Immature natural killer cell (primary cell): ENCODE measurements at regions not wholly inside any gene's neighbourhood (a gene's known extent, or its start where the extent isn't known, plus 50 kb on each side); places are given as distances from the start of the nearest gene placed in this dataset.

Experiments
- DNase-seq, 3 donors: peaks; one replicate each; pipeline ENCODE4 v3.0.0; 2022; ENCODE audit warnings: mixed read lengths in 1 of 3
- H3K27ac Mint-ChIP-seq, 6 donors: one replicate each; pipeline ENCODE4 v1.8.0; 2020; ENCODE audit warnings: mixed read lengths in 6 of 6, mild to moderate bottlenecking in 5 of 6, inconsistent platforms in 4 of 6, moderate library complexity in 3 of 6
- H3K27me3 Mint-ChIP-seq, 3 donors: one replicate each; pipeline ENCODE4 v1.8.0; 2020 to 2021; ENCODE audit warnings: low read depth in 3 of 3, mild to moderate bottlenecking in 3 of 3, mixed read lengths in 3 of 3, moderate library complexity in 3 of 3, inconsistent platforms in 1 of 3
- H3K36me3 Mint-ChIP-seq, 3 donors: one replicate each; pipeline ENCODE4 v1.8.0; 2020; ENCODE audit warnings: mixed read lengths in 3 of 3, inconsistent platforms in 2 of 3, mild to moderate bottlenecking in 2 of 3
- H3K4me1 Mint-ChIP-seq, 2 donors: one replicate each; pipeline ENCODE4 v1.8.0; 2020; ENCODE audit warnings: inconsistent platforms in 2 of 2, mild to moderate bottlenecking in 2 of 2, mixed read lengths in 2 of 2, moderate library complexity in 1 of 2
- H3K4me3 Mint-ChIP-seq, 5 donors: one replicate each; pipeline ENCODE4 v1.8.0; 2020; ENCODE audit warnings: mild to moderate bottlenecking in 5 of 5, mixed read lengths in 5 of 5, inconsistent platforms in 3 of 5, moderate library complexity in 3 of 5
- H3K9me3 Mint-ChIP-seq, 6 donors: one replicate each; pipeline ENCODE4 v1.8.0; 2020; ENCODE audit warnings: mild to moderate bottlenecking in 6 of 6, mixed read lengths in 6 of 6, inconsistent platforms in 4 of 6, moderate library complexity in 3 of 6

DNA sequence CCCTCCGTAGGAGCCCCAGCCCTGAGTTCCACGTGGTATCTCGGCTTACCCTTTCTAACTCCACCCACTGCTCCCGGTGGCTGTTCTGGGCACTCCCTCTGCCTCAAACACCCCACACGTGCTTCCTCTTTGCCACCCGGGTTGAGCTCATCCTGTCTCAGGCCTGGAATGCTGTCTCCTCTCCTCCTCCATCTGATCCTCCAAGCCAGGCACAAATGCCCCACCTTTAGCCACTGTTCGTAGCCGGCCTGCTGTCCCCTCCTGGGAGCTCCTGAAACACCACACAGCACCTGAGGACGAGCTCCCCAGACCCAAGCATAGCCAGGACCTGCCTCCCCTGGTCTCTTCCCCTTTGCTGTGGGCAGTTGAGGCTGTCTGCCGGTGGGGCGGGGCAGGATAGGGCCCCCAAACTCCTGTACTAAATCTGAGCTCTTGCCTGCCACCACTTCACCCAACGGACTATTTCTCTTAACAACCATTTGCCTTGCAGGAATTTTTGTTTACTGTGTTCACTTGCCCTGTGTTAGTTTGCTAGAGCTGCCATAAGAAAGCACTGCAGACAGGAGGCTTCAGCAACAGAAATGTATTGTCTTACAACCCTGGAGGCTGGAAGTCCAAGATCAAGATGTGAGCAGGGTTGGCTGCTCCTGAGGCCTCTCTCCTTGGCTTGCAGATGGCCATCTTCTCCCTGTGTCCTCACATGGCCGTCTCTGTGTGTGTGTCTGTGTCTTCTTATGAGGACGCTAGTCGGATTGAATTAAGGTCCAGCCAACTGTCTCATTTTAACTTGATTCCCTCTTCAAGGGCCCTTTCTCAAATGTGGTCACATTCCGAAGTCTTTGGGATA, 58.3 kb upstream of the SHH start:
- Mint-ChIP-seq H3K27me3 (peaks cover 4 to 9% (median 4%) of the 10 kb centered on the region in 3 donors), H3K4me3 (no peak overlapping the region), H3K9me3 (no peaks in the 10 kb centered on the region)

DNA sequence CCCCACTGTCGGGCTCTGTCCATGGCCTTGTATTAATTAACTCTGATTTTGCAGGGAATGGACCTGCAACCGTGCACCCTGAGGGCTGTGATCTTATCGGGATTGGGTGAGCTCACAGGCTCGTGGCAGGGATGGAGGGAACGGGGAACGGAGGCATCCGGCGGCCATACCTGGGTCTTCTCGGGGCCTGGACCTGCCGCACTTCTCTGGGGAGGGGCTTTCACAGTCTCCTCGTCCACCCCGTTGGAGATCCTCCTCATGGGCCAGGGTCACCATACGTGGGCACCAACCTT, 57.5 kb upstream of the SHH start:
- Mint-ChIP-seq H3K27ac (no peak overlapping the region), H3K36me3 (no peaks in the 10 kb centered on the region), H3K27me3 (peaks cover 0 to 9% (median 4%) of the 10 kb centered on the region in 3 donors), H3K4me3 (no peak overlapping the region), H3K4me1 (no peaks in the 10 kb centered on the region), H3K9me3 (no peaks in the 10 kb centered on the region)
- no peak for DNase-seq

More for the DNA sequence above, 58.3 kb upstream of the SHH start:
- no peak overlapping the region for H3K27ac Mint-ChIP-seq
- no peaks in the 10 kb centered on the region for H3K36me3 Mint-ChIP-seq
- H3K4me1 Mint-ChIP-seq: no peaks in the 10 kb centered on the region
- DNase-seq: no peak

DNA sequence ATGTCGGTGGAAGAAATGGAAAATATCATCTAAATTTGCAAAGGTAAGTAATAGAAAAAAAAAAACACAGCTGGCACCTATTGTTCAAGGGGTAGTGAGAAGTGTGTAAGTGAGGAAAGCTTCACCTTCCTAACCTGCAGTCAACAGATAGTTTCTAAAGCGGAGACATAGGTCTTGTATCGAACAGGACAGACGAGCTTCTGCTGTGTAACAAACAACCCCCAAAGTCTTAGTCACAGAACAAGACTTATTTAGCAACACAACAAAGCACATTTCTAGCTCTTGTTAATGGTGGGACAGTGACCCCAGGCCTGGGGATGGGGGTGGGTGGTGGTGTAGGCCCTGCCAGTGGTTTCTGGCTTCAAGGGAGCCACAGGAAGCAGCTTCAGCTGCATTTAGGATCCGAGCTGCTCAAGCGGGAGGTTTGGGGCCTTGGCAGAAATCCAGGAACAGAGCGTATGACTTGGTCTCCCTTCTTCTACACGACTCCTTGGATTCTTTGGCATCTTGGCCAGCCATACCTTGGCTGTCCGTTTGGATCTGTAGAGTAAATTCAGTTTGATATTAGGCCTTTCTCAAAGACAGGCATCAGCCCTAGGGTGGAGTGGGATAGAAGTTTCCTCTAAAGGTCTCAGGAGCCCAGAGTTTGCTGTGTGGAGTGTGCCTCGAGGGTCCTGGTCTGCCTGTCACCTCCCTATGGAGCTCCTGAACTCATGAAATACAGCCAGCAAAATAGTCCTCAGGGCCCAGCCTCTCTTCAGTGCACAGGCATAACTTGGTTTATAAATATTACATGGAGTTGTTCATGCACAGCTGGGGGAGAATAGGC, 56.9 kb upstream of the SHH start:
- H3K9me3 Mint-ChIP-seq: no peaks in the 10 kb centered on the region

DNA sequence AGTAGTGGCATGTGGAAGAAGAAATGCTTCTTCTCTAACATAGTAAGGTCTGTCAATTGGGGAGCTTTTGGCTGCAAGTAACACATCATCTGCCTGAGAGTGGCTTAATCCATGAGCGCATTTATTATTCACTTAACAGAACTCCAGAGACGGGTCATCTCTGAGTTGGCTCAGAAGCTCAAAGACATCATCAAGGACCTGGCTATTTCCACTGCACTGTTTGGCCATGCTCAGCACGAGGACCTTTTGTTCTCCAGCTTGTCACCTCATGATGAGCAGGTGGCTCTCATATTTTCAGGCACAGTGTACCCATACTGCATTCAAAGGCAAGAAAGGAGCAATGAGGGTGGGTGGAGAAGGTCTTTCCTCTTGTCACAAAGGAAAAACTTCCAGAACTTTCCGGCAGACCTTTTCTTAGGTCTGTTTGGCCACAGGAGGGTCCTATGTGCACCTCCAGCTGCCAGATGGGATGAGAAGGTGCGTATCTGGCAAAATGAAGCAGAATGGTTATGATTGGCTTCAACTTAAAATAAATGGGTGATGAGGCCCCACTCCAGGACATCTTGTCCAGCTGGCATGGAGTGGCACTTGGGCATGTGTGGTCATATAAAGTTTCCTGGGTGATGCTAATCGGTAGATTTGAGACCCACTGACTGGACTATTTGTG, 55.6 kb upstream of the SHH start:
- Mint-ChIP-seq H3K36me3 (no peaks in the 10 kb centered on the region), H3K27me3 (peaks cover 0 to 5% (median 4%) of the 10 kb centered on the region in 3 donors), H3K4me1 (no peaks in the 10 kb centered on the region), H3K4me3 (no peak overlapping the region), H3K9me3 (no peaks in the 10 kb centered on the region), H3K27ac (no peak overlapping the region)
- no peak for DNase-seq

More for the DNA sequence above, 56.9 kb upstream of the SHH start:
- Mint-ChIP-seq H3K27ac (no peak overlapping the region), H3K4me1 (no peaks in the 10 kb centered on the region), H3K27me3 (peaks cover 0 to 6% (median 4%) of the 10 kb centered on the region in 3 donors), H3K4me3 (no peak overlapping the region), H3K36me3 (no peaks in the 10 kb centered on the region)
- DNase-seq: no peak

DNA sequence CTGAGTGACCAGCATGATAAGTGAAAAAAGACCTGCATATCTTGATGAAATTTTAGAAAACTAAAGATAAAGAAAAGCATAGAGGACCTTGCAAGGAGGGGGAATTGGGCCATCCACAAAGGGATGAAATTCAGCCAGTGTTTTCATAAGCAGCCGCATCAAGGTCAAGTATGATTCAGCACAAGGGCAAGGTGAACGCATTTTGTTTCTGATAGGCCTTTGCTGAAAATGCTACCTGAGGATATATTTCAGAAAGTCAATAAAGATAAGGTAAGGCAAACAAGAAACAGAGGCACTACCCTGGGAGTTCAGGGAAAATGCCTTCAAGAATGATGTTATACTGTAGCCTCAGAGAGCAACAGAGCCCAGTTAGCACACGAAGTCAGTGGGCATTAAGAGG, 55.0 kb upstream of the SHH start:
- H3K36me3 Mint-ChIP-seq: no peaks in the 10 kb centered on the region
- no peaks in the 10 kb centered on the region for H3K4me1 Mint-ChIP-seq
- no peaks in the 10 kb centered on the region for H3K9me3 Mint-ChIP-seq
- no peak overlapping the region for H3K27ac Mint-ChIP-seq
- no peak for DNase-seq
- H3K4me3 Mint-ChIP-seq: no peak overlapping the region
- H3K27me3 Mint-ChIP-seq: peaks cover 0 to 5% (median 4%) of the 10 kb centered on the region in 3 donors

DNA sequence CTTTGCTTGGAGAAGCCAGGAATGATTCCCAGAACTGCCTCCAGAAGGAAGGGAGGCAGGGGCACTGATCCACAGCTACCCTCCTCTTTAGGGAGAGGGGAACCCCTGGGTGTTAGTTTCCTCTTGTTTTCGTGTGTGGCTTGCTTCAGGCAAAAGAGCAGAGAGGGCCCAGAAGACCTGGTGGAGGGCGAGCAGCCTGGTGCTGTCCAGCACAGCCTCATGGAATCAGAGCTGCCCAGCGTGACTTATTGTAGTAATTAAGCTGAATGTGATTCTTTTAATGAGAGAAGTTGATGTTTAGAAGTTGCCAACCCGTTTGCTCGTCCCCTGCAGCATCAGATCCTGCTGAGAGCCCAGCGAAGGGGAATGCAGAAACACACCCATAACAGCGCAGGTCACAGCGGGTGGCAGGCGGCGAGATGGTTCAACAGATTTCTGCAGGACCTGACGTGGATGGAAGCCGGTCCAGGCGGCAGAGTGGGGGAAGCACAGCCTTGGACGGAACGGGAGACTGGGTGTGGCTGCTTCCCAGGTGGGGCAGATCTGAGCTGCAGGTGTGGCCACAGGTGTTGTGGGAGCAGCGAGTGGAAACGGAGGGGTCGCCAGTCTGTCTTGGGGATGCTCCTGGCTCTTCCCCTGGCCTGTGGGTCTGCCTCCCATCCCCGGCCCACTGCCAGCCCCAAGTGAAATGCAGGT, 53.7 kb upstream of the SHH start:
- no peak overlapping the region for H3K27ac Mint-ChIP-seq
- H3K4me1 Mint-ChIP-seq: no peaks in the 10 kb centered on the region

DNA sequence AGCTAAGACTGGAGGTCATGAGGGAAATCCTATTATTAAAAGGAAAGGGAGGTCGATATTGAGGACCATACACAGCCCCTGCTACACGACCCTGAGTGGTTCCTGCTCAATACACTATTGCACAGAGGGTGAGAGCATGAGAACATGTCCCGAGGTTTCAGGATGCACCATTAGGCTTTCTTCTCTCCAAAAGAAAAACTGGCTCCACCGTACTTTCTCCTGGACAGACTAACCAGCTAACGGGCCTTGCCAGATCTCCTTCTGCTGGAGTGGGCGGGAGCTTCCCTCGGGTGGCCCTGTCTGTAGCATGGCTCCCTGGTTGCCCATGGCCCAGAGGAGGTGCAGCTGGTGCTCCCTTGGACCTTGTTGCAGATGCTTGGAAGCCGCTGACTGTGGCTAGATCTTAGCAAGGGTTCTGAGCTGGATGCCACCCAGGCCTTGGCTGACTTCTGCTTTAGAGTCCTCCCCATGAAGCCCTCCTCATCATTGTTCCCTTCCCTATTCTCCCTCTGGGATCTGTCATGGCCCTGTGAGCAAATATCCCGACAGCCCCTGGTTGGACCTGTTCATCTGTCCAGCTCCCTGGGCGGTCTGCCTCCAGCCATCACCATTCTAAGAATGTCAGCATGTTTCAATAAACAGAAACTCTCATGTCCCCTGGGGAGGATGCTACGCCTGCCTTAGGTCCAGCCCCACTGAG, 52.9 kb upstream of the SHH start:
- no peak for DNase-seq
- Mint-ChIP-seq H3K9me3 (no peaks in the 10 kb centered on the region), H3K4me1 (no peaks in the 10 kb centered on the region), H3K27ac (no peak overlapping the region), H3K27me3 (peaks cover 0 to 2% (median 2%) of the 10 kb centered on the region in 3 donors), H3K4me3 (no peak overlapping the region), H3K36me3 (no peaks in the 10 kb centered on the region)

More for the DNA sequence above, 53.7 kb upstream of the SHH start:
- H3K9me3 Mint-ChIP-seq: no peaks in the 10 kb centered on the region
- no peak for DNase-seq
- H3K27me3 Mint-ChIP-seq: peaks cover 0 to 5% (median 2%) of the 10 kb centered on the region in 3 donors
- H3K4me3 Mint-ChIP-seq: no peak overlapping the region
- no peaks in the 10 kb centered on the region for H3K36me3 Mint-ChIP-seq

DNA sequence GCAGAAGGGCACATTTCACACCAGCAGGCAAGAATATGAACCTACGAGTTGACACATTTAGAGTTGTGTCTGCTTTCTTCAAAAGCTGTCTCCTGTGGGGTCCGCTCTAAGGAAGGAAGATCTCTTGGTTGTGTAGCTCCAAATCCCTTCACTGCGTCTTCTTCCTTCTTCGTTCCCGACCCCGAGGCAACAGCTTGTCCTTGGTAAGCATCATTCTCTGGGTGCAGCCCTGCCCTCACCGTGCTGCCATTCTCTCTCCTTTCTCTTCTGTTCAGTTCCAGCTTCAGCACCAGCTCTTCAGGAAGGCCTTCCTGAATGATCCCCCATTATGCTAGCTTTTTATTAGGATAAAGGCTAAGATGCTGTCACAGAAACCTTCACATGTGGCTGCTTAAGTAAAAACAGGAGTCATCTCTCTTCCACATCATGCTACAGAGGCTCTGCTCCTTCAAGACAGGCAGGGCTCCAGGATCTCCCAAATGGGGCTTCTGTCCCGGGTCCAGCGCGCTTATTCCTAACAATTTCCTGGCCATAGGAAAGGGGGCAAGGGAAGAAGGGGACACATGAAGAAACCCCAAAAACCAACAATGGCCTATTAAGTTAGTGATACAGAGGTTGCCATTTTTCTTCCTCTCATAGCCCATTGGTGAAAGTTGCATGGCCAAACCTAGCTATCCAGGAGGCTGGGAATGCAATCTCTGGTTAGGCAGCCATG, 52.2 kb upstream of the SHH start:
- Mint-ChIP-seq H3K4me1 (no peaks in the 10 kb centered on the region), H3K36me3 (no peaks in the 10 kb centered on the region), H3K27me3 (peaks cover 0 to 2% (median 2%) of the 10 kb centered on the region in 3 donors), H3K9me3 (no peaks in the 10 kb centered on the region), H3K4me3 (no peak overlapping the region), H3K27ac (no peak overlapping the region)
- DNase-seq: no peak

DNA sequence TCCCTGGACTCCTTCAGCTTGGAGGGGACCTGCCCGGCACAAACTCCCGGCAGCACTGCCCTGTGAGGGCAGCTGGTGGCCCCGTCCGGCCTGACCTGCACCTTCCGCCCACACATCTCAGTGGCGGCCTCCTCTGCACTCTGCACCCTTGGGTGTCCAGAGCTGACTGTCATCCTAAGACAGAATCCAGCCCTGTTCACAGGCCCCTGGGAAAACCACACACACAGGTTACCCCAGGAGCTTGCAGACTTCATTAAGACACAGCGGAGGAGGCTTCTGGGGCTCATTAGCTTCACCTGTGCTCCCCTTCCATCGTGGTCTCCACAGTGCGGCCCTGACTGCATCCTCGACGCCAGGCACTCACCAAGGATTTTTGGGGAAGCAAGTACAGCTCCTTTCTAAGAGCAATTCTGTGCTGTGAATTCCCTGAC, 51.5 kb upstream of the SHH start:
- Mint-ChIP-seq H3K27me3 (peaks cover 0 to 2% (median 2%) of the 10 kb centered on the region in 3 donors), H3K4me1 (no peaks in the 10 kb centered on the region), H3K36me3 (no peaks in the 10 kb centered on the region), H3K4me3 (no peak overlapping the region), H3K9me3 (no peaks in the 10 kb centered on the region), H3K27ac (no peak overlapping the region)
- no peak for DNase-seq

DNA sequence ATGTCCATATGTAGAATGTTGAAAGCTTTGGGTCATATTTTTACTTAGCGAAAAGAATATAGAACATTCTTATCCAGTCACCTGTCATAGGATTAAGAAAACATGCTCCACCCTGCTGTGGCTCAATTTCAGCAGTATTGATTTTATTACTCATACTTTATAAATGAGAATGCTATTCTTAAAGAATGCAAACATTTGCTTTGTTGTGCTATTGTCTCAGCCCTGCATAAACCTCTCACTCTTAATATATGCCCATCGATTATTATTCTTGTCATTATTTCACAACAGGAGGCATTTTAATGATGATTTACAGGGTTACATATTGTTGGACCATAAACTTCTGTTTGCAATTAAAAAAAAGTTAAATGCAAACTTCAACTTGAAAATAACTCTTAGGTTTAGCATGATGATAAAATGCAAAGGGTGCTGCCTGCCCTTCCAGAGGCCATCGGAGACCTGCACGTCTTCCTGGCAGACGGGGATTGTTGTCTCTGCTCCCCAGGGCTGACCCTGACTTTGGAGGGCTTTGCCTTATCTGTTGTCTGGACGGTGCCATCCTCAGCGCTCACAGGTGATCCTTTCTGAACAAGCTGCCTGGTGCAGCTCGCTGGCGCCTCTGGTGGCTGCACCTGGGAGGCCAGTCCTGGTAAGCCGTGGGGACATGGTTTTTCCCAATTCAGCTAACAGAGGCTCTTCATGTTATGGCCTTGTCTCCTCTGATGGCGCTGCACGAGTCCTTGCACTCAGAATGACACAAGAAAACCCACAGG, 50.0 kb upstream of the SHH start:
- peaks cover 0 to 2% (median 2%) of the 10 kb centered on the region in 3 donors for H3K27me3 Mint-ChIP-seq

More for the DNA sequence above, 50.0 kb upstream of the SHH start:
- no peak for DNase-seq
- Mint-ChIP-seq H3K4me3 (no peak overlapping the region), H3K4me1 (no peaks in the 10 kb centered on the region), H3K36me3 (no peaks in the 10 kb centered on the region), H3K27ac (no peak overlapping the region), H3K9me3 (no peaks in the 10 kb centered on the region)
